Caco-2 (cell line): ENCODE measurements at regions not wholly inside any gene's neighbourhood (a gene's known extent, or its start where the extent isn't known, plus 50 kb on each side); places are given as distances from the start of the nearest gene placed in this dataset.

Source experiments
- BruUV-seq: library from RNA; stranded (reverse); fragments of 400-500 nt; replicated peaks from 2 replicates; lab custom pipeline; 2021; lab: Mats Ljungman, UMichigan
- CTCF ChIA-PET: fragments of 300-600 bp; sonication (Branson Sonifier 250); formaldehyde crosslinking; loops from one replicate; lab custom pipeline; 2022; ENCODE audit warnings: antibody characterized with exemption; lab: Charles Lee
- POLR2A ChIA-PET: fragments of 300-600 bp; sonication (Branson Sonifier 250); formaldehyde crosslinking; loops from one replicate; lab custom pipeline; 2022; ENCODE audit warnings: antibody characterized with exemption; lab: Charles Lee
- DNase-seq, 2 experiments: peaks; one replicate each; pipeline versions ENCODE4 v3.0.0 to v3.0.0-alpha.2; 2020 to 2022
- H3K27me3 ChIP-seq: replicated peaks from 2 replicates; pipeline ENCODE4 v1.6.0; 2011; ENCODE audit warnings: low read length; ENCODE audit not compliant: control insufficient read depth, insufficient read depth
- H3K36me3 ChIP-seq: 2 replicates; pipeline ENCODE4 v1.5.1; 2011; ENCODE audit warnings: low read length; ENCODE audit not compliant: control insufficient read depth, insufficient read depth
- H3K4me1 ChIP-seq: fragments of 250-450 bp; sonication (Bioruptor Pico); 2 replicates; pipeline ENCODE4 v1.5.1; 2020; ENCODE audit warnings: mild to moderate bottlenecking
- H3K4me3 ChIP-seq: 2 replicates; pipeline ENCODE4 v1.5.1; 2011; ENCODE audit warnings: low read depth, mild to moderate bottlenecking, control low read depth, low read length
- H3K9me3 ChIP-seq: fragments of 250-450 bp; sonication (Bioruptor Pico); 2 replicates; pipeline ENCODE4 v1.5.1; 2020; ENCODE audit warnings: mild to moderate bottlenecking, moderate library complexity
- H3K27ac Mint-ChIP-seq: one replicate; pipeline ENCODE4 v1.8.0; 2022; ENCODE audit warnings: mixed read lengths; ENCODE audit not compliant: unreplicated experiment
- H3K27me3 Mint-ChIP-seq: one replicate; pipeline ENCODE4 v1.8.0; 2022; ENCODE audit warnings: mixed read lengths; ENCODE audit not compliant: insufficient read depth, unreplicated experiment
- H3K36me3 Mint-ChIP-seq: one replicate; pipeline ENCODE4 v1.8.0; 2022; ENCODE audit warnings: mild to moderate bottlenecking, mixed read lengths; ENCODE audit not compliant: insufficient read depth, unreplicated experiment
- H3K4me1 Mint-ChIP-seq: one replicate; pipeline ENCODE4 v1.8.0; 2022; ENCODE audit warnings: low read depth, mixed read lengths; ENCODE audit not compliant: unreplicated experiment
- H3K4me3 Mint-ChIP-seq: one replicate; pipeline ENCODE4 v1.8.0; 2022; ENCODE audit warnings: mild to moderate bottlenecking, moderate library complexity, mixed read lengths; ENCODE audit not compliant: unreplicated experiment
- H3K9me3 Mint-ChIP-seq: one replicate; pipeline ENCODE4 v1.8.0; 2022; ENCODE audit warnings: mixed read lengths; ENCODE audit not compliant: unreplicated experiment
- CTCF ChIP-seq, 2 experiments: fragments of 200-600 bp in 1 of 2; IDR thresholded peaks; 1 replicate in 1 of 2; 2 replicates in 1 of 2; pipeline versions ENCODE4 v1.5.1 to v1.8.0; 2011 to 2022; ENCODE audit warnings: antibody characterized with exemption in 1 of 2, control low read depth in 1 of 2, inconsistent platforms in 1 of 2, low read depth in 1 of 2, low read length in 1 of 2, mild to moderate bottlenecking in 1 of 2, moderate library complexity in 1 of 2; ENCODE audit not compliant: insufficient read depth in 1 of 2, severe bottlenecking in 1 of 2, unreplicated experiment in 1 of 2
- intact Hi-C: fragments of 100-400 bp; cut with micrococcal nuclease; formaldehyde crosslinking; loops from one replicate; pipeline ENCODE4 v1.10.0; 2022; ENCODE audit not compliant: unreplicated experiment

- no peak overlapping the region for H3K27ac Mint-ChIP-seq
- POLR2A ChIA-PET = no interaction called here
- Histone ChIP-seq H3K9me3 (no peaks in the 10 kb centered on the region), H3K27me3 (no peaks in the 10 kb centered on the region), H3K4me3 (no peak overlapping the region), H3K36me3 (no peaks in the 10 kb centered on the region), H3K4me1 (no peaks in the 10 kb centered on the region)
- H3K36me3 Mint-ChIP-seq = no peaks in the 10 kb centered on the region
- no peaks in the 10 kb centered on the region for H3K4me1 Mint-ChIP-seq
- DNase-seq = no peak
- CTCF ChIA-PET = no interaction called here
- H3K9me3 Mint-ChIP-seq = no peaks in the 10 kb centered on the region
- intact Hi-C loops = no loop called here
- H3K4me3 Mint-ChIP-seq = no peak overlapping the region
- no peak for TF ChIP-seq CTCF (IDR thresholded peaks at IDR 0.05; ENCODE audit: insufficient read depth in 1 of 2, low read depth in 1 of 2, low read length in 1 of 2, severe bottlenecking in 1 of 2, unreplicated experiment in 1 of 2)
- H3K27me3 Mint-ChIP-seq = peaks cover 9% of the 10 kb centered on the region
- BruUV-seq = no TSS peak
These were observed 67.3 kb upstream of the TNP1 start for GRCh38 chr2:216927163-216927562.

GRCh38 chr2:216925636-216926366, 65.9 kb upstream of the TNP1 start:
- CTCF ChIA-PET = no interaction called here

GRCh38 chr2:216925006-216925405, 65.1 kb upstream of the TNP1 start:
- H3K27me3 Mint-ChIP-seq = peaks cover 9% of the 10 kb centered on the region
- no peaks in the 10 kb centered on the region for H3K36me3 Mint-ChIP-seq
- CTCF ChIA-PET = no interaction called here
- no peak overlapping the region for H3K27ac Mint-ChIP-seq
- no peak for DNase-seq
- H3K4me1 Mint-ChIP-seq = no peaks in the 10 kb centered on the region
- H3K9me3 Mint-ChIP-seq = no peaks in the 10 kb centered on the region
- Histone ChIP-seq H3K4me1 (no peaks in the 10 kb centered on the region), H3K27me3 (no peaks in the 10 kb centered on the region), H3K9me3 (no peaks in the 10 kb centered on the region), H3K4me3 (no peak overlapping the region), H3K36me3 (no peaks in the 10 kb centered on the region)
- POLR2A ChIA-PET = no interaction called here
- BruUV-seq = no TSS peak
- intact Hi-C loops = no loop called here
- H3K4me3 Mint-ChIP-seq = no peak overlapping the region
- TF ChIP-seq CTCF (IDR thresholded peaks at IDR 0.05; ENCODE audit: insufficient read depth in 1 of 2, low read depth in 1 of 2, low read length in 1 of 2, severe bottlenecking in 1 of 2, unreplicated experiment in 1 of 2) = no peak

More at GRCh38 chr2:216925636-216926366, 65.9 kb upstream of the TNP1 start:
- Histone ChIP-seq H3K9me3 (no peaks in the 10 kb centered on the region), H3K27me3 (no peaks in the 10 kb centered on the region), H3K36me3 (no peaks in the 10 kb centered on the region), H3K4me1 (no peaks in the 10 kb centered on the region), H3K4me3 (no peak overlapping the region)
- H3K9me3 Mint-ChIP-seq = no peaks in the 10 kb centered on the region
- BruUV-seq = no TSS peak
- H3K27me3 Mint-ChIP-seq = peaks cover 9% of the 10 kb centered on the region
- no peak for TF ChIP-seq CTCF (IDR thresholded peaks at IDR 0.05; ENCODE audit: insufficient read depth in 1 of 2, low read depth in 1 of 2, low read length in 1 of 2, severe bottlenecking in 1 of 2, unreplicated experiment in 1 of 2)
- H3K36me3 Mint-ChIP-seq = no peaks in the 10 kb centered on the region
- H3K4me1 Mint-ChIP-seq = no peaks in the 10 kb centered on the region
- POLR2A ChIA-PET = no interaction called here
- intact Hi-C loops = no loop called here
- no peak for DNase-seq
- no peak overlapping the region for H3K4me3 Mint-ChIP-seq
- no peak overlapping the region for H3K27ac Mint-ChIP-seq
